ENCODE measurements at regions not wholly inside any gene's neighbourhood (a gene's known extent, or its start where the extent isn't known, plus 50 kb on each side); places are given as distances from the start of the nearest gene placed in this dataset.

GRCh38 chr1:232398823-232399222 is 231.1 kb downstream of the SIPA1L2 start:
- ChIA-PET POLR2A (ENCODE audit: low non-redundant PET) (no interaction called here), CTCF (interaction anchor here (1.2 kb wide), 1 partner anchor 113 kb away, joined by 3 read pairs; no protein-coding TSS in a partner anchor)
- TF ChIP-seq CTCF (conservative IDR thresholded peaks at IDR 0.05; ENCODE audit: low read depth): no peak
- no peak overlapping the region for H3K27ac ChIP-seq
- DNase-seq (ENCODE audit: low spot score): no peak

GRCh38 chr1:232393444-232394146 is 236.3 kb downstream of the SIPA1L2 start:
- no peak for TF ChIP-seq CTCF (conservative IDR thresholded peaks at IDR 0.05; ENCODE audit: low read depth)
- H3K27ac ChIP-seq: no peak overlapping the region
- CTCF ChIA-PET: interaction anchor here (0.8 kb wide), 1 partner anchor 234 kb away, joined by 3 read pairs; no protein-coding TSS in a partner anchor
- POLR2A ChIA-PET (ENCODE audit: low non-redundant PET): no interaction called here
- no peak for DNase-seq (ENCODE audit: low spot score)

- no peak overlapping the region for H3K27ac ChIP-seq
- TF ChIP-seq CTCF (conservative IDR thresholded peaks at IDR 0.05; ENCODE audit: low read depth): no peak
- DNase-seq (ENCODE audit: low spot score): no peak
- ChIA-PET CTCF (no interaction called here), POLR2A (ENCODE audit: low non-redundant PET) (no interaction called here)
Measured at GRCh38 chr1:232393010-232393409, 236.9 kb downstream of the SIPA1L2 start.

GRCh38 chr1:232390590-232390989 is 239.3 kb downstream of the SIPA1L2 start:
- H3K27ac ChIP-seq: no peak overlapping the region
- no peak for DNase-seq (ENCODE audit: low spot score)
- CTCF ChIA-PET: interaction anchor here (0.6 kb wide), 1 partner anchor 540 kb away, joined by 3 read pairs; no protein-coding TSS in a partner anchor
- TF ChIP-seq CTCF (conservative IDR thresholded peaks at IDR 0.05; ENCODE audit: low read depth): no peak
- POLR2A ChIA-PET (ENCODE audit: low non-redundant PET): interaction anchor here (0.6 kb wide), 1 partner anchor 201 kb away, joined by 3 read pairs; no protein-coding TSS in a partner anchor

- no peak for TF ChIP-seq CTCF (conservative IDR thresholded peaks at IDR 0.05; ENCODE audit: low read depth)
- no peak overlapping the region for H3K27ac ChIP-seq
- DNase-seq (ENCODE audit: low spot score): no peak
- ChIA-PET CTCF (interaction anchor here (0.6 kb wide), 1 partner anchor 78 kb away, joined by 3 read pairs; no protein-coding TSS in a partner anchor), POLR2A (ENCODE audit: low non-redundant PET) (no interaction called here)
Measured at GRCh38 chr1:232389744-232390143, 240.2 kb downstream of the SIPA1L2 start.

GRCh38 chr1:232388363-232388762 is 241.6 kb downstream of the SIPA1L2 start:
- CTCF ChIA-PET: no interaction called here
- no peak for DNase-seq (ENCODE audit: low spot score)
- POLR2A ChIA-PET (ENCODE audit: low non-redundant PET): no interaction called here

More at GRCh38 chr1:232388363-232388762, 241.6 kb downstream of the SIPA1L2 start:
- no peak for TF ChIP-seq CTCF (conservative IDR thresholded peaks at IDR 0.05; ENCODE audit: low read depth)
- no peak overlapping the region for H3K27ac ChIP-seq
